Uterus (tissue), 2 donors: ENCODE measurements at regions not wholly inside any gene's neighbourhood (a gene's known extent, or its start where the extent isn't known, plus 50 kb on each side); places are given as distances from the start of the nearest gene placed in this dataset.

Source experiments
- POLR2A ChIP-seq, 2 donors: fragments of 450-650 bp; IDR thresholded peaks; one replicate each; pipeline ENCODE4 v1.6.1; 2016; ENCODE audit warnings: antibody characterized with exemption in 2 of 2, mild to moderate bottlenecking in 1 of 2, moderate library complexity in 1 of 2
- TF ChIP-seq, protein P1 (sequence below), 4 experiments: fragments of 200-600 bp in 2 of 4; fragments of 450-650 bp in 2 of 4; sonication (generic) in 2 of 4; IDR thresholded peaks; one replicate each; pipeline ENCODE4 v1.5.1; 2016 to 2019; ENCODE audit warnings: antibody characterized with exemption in 4 of 4, mild to moderate bottlenecking in 2 of 4, moderate library complexity in 1 of 4

DNA sequence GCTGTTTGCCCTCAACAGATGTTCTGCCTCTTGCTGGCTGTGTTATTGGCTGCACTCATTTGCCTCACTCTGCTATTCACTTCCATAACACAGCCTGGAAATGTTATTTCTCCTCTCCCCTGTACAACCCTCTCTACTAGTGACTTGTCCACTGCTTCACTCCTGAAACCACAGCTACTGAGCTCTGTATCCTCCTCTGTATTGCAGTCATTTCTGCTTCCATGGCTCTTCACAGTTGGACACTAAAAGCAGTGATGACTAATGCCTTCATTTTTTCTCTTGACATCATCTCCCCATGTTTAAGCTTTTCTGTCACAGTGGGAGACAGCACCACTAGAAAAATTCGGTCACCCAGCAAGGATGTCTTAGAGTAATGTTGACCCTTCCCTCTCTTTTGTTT is 123.0 kb upstream of the PPP1R2C start:
- TF ChIP-seq, protein P1, sequence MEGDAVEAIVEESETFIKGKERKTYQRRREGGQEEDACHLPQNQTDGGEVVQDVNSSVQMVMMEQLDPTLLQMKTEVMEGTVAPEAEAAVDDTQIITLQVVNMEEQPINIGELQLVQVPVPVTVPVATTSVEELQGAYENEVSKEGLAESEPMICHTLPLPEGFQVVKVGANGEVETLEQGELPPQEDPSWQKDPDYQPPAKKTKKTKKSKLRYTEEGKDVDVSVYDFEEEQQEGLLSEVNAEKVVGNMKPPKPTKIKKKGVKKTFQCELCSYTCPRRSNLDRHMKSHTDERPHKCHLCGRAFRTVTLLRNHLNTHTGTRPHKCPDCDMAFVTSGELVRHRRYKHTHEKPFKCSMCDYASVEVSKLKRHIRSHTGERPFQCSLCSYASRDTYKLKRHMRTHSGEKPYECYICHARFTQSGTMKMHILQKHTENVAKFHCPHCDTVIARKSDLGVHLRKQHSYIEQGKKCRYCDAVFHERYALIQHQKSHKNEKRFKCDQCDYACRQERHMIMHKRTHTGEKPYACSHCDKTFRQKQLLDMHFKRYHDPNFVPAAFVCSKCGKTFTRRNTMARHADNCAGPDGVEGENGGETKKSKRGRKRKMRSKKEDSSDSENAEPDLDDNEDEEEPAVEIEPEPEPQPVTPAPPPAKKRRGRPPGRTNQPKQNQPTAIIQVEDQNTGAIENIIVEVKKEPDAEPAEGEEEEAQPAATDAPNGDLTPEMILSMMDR (IDR thresholded peaks at IDR 0.05), result no peak
- no peak for TF ChIP-seq POLR2A (IDR thresholded peaks at IDR 0.05)
